GM18505 (cell line): ENCODE measurements at regions not wholly inside any gene's neighbourhood (a gene's known extent, or its start where the extent isn't known, plus 50 kb on each side); places are given as distances from the start of the nearest gene placed in this dataset.
"Not testable (repeated sequence)": the region's sequence is repeated elsewhere in the genome, so short reads cannot be mapped to it uniquely, and the experiment has no call there.

ENCODE experiments used
- ATAC-seq: cut with Tn5 transposase; IDR thresholded peaks from one replicate; pipeline ENCODE4 v1.9.1; 2021; ENCODE audit not compliant: unreplicated experiment
- POLR2A ChIP-seq: IDR thresholded peaks from 4 replicates; pipeline ENCODE4 v1.6.1; 2011; ENCODE audit warnings: borderline replicate concordance; ENCODE audit not compliant: insufficient read depth, insufficient read length; ENCODE audit errors: extremely low read depth

DNA sequence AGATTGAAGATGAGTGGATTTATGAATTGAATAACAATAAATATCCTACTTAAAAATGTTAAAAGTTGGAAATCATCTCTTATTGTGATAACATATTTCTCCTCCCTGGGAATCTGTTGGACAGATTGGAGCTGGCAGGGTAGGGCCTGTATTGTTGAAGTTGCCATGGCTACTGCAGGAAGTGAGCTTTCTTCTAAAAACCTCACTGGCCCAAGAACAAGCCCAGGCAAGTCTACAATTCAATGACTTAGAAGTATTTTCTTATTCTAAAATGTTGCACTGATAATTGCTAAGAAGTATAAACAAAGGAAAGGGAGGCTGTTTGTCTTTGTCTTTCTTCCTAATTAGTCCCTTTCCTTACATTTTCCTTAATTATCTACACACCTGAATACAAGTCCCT is 112.1 kb downstream of the DLEU7 start:
- no peak for TF ChIP-seq POLR2A
- ATAC-seq = no peak

DNA sequence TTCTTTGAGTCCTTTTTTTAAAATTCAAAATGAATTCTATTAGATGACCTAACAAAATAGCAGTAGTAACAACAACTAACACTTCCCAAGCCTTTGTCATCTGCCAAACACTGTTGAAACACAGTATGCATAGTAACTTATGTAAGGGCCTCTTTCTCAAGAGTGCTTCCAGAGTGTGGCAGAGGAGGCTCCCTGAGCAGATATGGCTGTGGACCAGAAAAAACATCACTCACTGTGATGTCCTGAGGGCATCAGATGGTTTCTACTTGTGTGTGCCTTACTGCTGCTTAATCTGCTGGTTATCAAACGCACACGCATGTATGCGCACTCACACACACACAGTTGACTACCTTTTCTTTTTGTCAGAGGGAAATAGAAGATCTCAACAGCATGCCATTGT is 110.8 kb downstream of the DLEU7 start:
- no peak for ATAC-seq
- no peak for TF ChIP-seq POLR2A

DNA sequence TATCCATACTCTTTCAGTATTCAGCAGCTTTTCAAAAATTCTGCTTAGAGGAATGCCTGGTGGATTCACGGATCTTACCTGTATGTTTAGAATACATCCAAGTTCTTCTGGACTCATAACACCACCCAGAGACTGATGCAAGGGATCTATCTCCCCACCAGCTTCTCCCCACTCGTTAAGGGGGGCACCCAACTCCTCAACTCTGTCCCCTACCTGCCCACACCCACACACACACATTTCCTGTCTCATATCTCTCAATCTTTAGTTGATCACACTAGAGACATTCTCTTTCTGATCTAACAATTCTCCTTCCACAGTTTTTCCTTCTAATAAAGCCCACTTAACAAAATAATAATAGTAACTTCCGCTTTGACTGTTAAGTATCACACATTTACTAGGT is 110.1 kb downstream of the DLEU7 start:
- TF ChIP-seq POLR2A = no peak

DNA sequence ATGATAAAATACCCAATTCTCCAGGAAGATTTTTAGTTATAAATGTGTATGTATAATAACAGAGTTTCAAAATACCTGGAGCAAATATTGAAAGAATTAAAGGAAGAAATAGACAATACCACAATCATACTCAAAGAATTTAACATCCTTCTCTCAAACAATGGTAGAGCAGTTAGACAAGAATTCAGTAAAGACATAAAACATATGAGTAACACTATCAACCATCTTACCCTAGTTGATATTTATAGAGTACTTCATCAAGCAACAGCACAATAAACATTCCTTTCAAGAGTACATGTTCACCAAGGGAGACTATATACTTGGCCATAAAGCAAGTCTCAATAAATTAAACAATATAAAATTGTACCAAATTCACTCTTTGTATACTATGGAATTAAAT is 108.4 kb downstream of the DLEU7 start:
- ATAC-seq = no peak
- TF ChIP-seq POLR2A = no peak

More for the DNA sequence above, 110.1 kb downstream of the DLEU7 start:
- ATAC-seq = no peak

DNA sequence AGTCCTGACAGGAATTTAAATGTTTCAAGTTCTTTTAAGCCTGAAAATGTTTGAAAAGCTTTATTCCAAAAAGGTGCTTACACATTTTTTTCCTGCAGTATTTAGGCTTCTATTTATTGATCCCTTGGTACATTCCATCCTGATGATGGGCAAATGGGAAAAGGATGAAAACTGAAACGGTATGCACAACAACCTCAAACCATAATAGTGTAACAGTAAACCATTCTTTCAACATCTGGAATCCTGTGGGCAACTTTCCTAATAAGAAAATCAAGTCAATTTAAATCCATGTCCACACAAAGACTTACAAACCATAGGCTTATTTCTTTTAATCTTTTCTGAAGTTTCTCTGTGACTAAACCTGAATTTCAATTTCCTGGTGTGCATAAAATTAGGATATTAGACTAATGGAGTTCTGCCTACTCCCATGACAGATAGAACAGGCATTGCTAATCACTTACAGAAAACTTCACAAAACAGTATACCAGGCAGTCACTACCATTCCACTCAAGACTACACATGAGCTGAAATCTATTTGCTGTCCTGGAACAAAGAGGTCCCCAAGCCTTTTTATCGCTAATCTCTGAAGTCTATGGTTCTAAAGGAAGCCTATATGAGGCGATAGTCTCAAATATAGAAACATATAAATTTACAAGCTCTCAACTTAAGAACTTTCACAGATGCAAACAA is 103.3 kb downstream of the DLEU7 start:
- no peak for ATAC-seq
- TF ChIP-seq POLR2A = no peak

DNA sequence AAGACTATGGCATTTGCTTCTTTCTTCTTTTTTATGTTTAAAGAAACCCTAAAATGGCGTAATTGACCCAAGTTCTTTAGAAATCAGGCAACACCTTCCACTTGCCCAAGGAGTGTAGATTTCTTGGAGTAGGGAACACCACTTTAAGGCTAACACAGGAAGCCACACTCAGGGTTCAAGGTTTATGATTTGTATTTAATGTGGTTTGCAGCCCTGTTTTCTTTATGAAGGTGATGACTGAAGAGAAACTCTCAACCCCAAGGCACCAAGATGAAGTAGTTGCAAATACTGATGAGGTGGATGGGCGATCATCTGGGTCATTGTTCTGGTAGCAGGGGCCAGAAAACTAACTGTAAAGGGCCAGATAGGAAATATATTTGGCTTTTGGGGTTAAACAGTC is 101.1 kb downstream of the DLEU7 start:
- TF ChIP-seq POLR2A = no peak
- ATAC-seq = no peak

DNA sequence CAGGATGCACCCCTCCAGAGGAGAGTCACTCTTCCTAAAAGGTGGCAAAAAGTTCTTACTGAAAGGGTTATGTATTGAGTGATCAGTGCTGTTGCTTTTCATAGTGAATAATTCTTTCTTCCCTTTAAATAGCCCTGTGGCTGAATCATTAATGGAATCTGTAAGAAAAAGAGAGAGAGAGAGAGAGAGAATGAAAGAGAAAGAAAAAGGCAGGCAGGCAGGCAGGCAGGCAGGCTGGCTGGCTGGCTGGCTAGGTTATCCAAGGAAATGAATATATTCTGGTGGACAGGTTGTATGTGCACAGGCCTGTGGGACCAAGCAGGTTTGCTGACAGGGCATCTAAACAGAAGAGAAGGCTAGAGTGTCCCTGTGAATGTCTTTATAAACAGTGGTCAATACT is 100.5 kb downstream of the DLEU7 start:
- TF ChIP-seq POLR2A = no peak
- no peak for ATAC-seq

DNA sequence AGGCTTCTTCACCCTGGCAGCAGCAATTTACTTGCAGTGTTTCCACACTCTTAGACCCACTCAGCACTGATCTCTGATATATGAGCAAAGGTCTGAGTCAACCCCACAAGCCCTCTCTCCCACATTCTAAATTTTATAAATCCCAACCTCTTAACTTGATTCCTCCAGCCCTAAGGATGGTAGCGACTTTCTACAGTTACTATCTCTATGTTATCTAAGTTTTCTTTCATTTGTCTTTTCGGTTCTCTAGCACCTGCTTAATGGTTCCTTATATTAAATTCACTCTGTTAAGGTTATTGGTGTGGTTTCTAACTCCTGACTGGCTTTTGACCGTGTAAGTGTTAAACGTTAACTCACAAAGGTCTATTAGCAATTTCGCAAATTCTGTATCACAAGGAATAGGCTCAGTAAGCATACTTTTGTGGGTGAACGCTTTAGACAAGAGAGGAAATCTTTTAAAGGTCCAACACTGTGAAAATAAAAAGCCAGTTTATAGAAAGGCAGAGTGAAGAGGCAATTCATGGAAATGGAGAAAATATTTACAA is 99.3 kb downstream of the DLEU7 start:
- no peak for TF ChIP-seq POLR2A
- no peak for ATAC-seq

DNA sequence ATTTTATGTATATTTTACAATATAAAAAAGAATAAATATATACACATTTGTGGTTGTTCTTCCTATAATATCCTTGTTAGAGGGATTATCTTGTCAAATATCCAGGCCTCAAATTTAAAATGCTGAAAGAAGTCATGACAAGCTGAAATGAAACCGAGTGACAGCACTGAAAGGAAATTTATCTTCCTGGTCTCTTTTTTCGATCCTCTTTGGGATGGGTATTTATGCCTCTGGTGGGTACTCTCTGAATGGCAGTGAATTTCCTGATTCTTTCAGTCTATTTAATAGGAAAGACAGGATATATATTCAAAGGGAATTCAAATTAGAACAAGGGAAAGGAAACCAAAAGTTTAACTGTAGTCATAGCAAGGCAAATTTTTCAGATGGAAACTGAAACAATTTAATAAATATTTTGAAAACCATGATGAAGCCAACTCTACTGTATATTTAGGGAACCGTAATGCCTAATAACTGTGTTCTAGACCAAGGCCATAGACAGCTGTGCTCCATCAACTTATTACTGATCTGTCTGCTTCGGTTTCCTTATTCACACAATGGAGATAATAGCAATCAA is 97.9 kb downstream of the DLEU7 start:
- no peak for ATAC-seq
- TF ChIP-seq POLR2A = no peak

DNA sequence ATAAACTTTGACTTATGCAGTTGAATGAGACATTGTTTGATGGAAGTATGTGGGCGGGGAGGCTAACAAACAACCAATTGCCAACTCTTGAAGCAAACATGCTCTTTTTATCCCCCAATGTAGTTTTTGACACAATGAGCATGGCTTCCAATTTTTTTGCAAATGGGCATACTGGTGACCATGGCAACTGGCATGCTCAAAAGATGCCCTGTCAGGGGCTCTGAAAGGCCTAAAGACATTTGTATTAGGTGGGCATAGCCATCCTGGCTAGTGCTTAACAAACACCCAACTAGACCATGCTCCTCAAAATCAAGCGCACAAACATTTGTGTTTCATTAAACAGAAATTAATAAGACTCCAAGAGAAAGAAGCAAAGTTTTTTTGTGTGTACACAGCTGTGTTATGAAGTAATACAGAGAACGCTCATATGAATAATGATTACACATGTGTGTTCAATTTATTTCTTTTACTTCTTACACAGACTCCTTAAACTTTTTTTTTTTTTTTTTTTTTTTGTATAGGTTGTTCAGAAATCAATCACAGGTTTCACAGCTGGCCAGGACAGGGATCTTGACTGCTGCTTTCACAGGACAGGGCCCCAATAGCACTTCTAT is 95.6 kb downstream of the DLEU7 start:
- no peak for ATAC-seq
- TF ChIP-seq POLR2A = no peak

DNA sequence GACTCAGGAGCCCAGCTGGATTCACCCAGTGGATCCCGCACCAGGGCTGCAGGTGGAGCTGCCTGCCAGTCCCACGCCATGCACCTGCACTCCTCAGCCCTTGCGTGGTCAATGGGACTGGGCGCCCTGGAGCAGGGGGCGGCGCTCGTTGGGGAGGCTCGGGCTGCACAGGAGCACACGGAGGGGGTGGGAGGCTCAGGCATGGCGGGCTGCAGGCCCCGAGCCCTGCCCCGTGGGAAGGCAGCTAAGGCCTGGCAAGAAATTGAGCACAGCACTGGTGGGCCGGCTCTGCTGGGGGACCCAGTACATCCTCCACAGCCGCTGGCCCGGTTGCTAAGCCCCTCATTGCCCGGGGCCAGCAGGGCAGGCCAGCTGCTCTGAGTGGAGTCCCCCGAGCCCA is 90.3 kb downstream of the DLEU7 start:
- not testable (repeated sequence) for ATAC-seq

DNA sequence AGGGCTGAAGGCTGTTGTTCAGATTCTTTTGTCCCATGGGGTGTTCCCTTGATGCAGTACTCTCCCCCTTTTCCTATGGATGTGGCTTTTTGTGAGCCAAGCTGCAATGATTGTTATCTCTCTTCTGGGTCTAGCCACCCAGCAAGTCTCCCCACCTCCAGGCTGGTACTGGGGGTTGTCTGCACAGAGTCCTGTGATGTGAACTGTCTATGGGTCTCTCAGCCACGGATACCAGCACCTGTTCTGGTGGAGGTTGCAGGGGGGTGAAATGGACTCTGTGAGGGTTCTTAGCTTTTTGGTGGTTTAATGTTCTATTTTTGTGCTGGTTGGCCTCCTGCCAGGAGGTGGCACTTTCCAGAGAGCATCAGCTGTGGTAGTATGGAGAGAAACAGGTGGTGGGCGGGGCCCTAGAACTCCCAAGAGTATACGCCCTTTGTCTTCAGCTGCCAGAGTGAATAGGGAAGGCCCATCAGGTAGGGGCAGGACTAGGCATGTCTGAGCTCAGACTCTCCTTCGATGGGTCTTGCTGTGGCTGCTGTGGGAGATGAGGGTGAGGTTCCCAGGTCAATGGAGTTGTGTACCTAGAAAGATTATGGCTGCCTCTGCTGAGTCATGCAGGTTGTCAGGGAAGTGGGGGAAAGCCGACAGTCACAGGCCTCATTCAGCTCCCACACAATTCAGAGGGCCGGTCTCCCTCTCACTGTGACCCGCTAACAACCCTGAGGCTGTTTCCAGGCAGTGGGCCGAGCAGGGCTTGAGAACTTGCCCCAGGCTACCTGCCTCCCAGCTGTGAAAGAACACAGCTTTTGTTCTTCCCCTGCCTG is 87.4 kb downstream of the DLEU7 start:
- ATAC-seq = not testable (repeated sequence)

DNA sequence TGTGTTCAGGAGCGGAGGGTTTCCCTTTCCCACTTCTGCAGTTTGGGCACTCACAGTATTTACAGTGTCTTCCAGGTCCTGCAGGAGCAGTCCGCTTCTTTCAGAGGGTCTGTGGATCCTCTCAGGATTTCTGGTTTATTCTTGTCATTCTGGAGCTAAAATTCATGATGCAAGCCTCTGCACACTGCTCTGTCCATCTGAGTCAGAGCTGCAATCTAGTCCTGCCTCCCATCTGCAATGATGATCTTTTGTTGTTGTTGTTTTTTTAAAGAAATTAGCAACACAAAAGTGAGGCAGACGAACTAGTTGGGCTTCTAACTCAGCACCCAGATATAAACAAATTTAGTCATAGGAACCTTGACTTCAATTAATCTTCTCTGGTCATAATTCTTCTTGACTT is 86.5 kb downstream of the DLEU7 start:
- ATAC-seq = no peak
- no peak for TF ChIP-seq POLR2A
